ENCODE measurements at regions not wholly inside any gene's neighbourhood (a gene's known extent, or its start where the extent isn't known, plus 50 kb on each side); places are given as distances from the start of the nearest gene placed in this dataset.

DNA sequence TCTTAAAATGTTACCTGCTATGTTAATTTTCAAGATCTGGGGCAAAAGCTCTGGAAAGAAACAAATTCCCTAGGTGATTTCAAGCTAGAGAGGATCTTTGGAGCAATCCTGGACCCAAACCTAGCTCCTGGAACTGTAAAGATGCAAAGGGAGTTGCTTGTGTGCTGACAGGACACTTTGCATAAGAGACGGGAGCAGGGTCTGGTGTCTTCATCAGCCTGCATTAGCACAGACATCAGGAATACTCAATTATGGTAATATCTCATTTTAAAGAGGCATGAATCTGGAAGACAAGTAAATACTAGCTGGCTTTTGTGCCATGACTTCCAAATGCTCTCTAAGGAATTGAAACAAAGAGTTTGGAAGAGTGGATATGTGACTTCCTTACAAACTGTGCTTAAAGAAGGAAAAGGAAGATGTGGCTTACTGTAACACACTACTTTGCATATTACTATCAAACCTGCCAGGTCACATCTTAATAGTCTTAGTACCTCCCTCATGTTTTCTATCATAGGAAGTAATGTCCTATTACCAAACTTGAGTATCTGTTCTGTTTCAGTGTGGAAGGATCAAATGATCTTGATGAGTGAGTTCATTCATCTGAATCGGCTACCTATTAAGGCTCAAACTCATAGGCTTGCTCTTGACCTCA lies 193.4 kb downstream of the ALDH8A1 start:
- in situ Hi-C loops (cut with HindIII; ENCODE audit: low pct_ligation_motif_present, low sequenced_read_pairs) = no loop called here
- H3K36me3 ChIP-seq (replicated peaks) = no peaks in the 10 kb centered on the region
- DNase-seq = no peak
- no peaks in the 10 kb centered on the region for H3K27me3 ChIP-seq (replicated peaks)
- TF ChIP-seq, protein P1, sequence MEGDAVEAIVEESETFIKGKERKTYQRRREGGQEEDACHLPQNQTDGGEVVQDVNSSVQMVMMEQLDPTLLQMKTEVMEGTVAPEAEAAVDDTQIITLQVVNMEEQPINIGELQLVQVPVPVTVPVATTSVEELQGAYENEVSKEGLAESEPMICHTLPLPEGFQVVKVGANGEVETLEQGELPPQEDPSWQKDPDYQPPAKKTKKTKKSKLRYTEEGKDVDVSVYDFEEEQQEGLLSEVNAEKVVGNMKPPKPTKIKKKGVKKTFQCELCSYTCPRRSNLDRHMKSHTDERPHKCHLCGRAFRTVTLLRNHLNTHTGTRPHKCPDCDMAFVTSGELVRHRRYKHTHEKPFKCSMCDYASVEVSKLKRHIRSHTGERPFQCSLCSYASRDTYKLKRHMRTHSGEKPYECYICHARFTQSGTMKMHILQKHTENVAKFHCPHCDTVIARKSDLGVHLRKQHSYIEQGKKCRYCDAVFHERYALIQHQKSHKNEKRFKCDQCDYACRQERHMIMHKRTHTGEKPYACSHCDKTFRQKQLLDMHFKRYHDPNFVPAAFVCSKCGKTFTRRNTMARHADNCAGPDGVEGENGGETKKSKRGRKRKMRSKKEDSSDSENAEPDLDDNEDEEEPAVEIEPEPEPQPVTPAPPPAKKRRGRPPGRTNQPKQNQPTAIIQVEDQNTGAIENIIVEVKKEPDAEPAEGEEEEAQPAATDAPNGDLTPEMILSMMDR (IDR thresholded peaks at IDR 0.05; ENCODE audit: low read depth, low read length, missing control alignments) = no peak
- no peak overlapping the region for H3K27ac ChIP-seq
- no peak overlapping the region for H3K4me3 ChIP-seq (ENCODE audit: low read depth, low read length)

DNA sequence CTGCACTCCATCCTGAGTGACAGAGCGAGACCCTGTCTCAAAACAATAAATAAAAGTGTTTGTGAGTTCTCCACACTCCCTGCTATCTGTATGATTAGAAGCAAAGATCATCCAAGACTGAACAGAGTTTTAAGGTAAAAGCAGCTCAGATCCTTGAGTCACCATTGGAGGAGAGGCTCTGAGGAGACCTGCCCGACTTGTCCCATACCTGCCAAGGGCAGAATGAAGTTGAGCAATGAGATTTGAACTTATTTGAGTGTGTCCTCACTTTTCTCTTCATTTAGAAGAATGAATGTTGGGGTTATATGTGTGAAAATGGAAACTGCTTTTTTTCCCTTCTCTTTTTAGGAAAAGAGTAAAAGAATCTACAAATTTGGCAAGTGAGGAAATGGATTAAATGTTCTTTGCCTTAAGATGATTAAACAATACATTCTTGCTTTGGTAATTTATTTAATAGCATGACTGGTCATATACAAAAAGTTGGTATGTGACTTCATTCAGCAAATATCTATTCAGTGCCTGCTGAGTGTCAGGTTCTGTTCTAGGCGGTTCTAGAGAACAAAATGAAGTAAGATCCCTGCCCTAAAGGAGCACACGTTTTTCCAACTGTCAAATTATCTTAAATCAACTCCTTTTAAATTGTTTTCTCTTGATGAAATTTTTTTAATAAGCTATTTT lies 195.7 kb downstream of the ALDH8A1 start:
- in situ Hi-C loops (cut with HindIII; ENCODE audit: low pct_ligation_motif_present, low sequenced_read_pairs) = no loop called here
- DNase-seq = no peak

DNA sequence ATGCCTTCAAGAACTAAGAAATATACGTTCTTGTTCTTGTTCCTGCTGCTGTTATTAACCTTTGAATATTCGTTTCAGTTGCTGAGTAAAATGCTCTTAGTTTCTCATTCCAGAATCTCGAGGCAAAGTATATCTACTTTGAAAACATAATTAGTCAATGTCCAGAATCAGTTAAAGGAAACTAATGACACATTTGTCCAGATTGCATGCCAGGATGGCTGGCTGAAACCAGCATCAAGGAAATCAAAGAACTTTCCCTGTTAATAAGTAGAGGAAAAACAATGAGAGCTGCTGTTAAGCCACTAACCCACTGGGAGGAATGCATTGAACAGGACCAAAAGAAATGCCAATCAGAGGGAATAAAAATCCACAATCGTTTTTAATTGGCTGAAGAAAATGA lies 196.9 kb downstream of the ALDH8A1 start:
- in situ Hi-C loops (cut with HindIII; ENCODE audit: low pct_ligation_motif_present, low sequenced_read_pairs) = no loop called here
- Histone ChIP-seq H3K36me3 (replicated peaks) (no peaks in the 10 kb centered on the region), H3K4me3 (ENCODE audit: low read depth, low read length) (no peak overlapping the region), H3K27me3 (replicated peaks) (no peaks in the 10 kb centered on the region), H3K27ac (no peak overlapping the region)
- no peak for DNase-seq
- TF ChIP-seq, protein P1 (IDR thresholded peaks at IDR 0.05; ENCODE audit: low read depth, low read length, missing control alignments) = no peak

More for the DNA sequence above, 195.7 kb downstream of the ALDH8A1 start:
- TF ChIP-seq, protein P1 (IDR thresholded peaks at IDR 0.05; ENCODE audit: low read depth, low read length, missing control alignments) = no peak
- Histone ChIP-seq H3K27ac (no peak overlapping the region), H3K4me3 (ENCODE audit: low read depth, low read length) (no peak overlapping the region), H3K36me3 (replicated peaks) (no peaks in the 10 kb centered on the region), H3K27me3 (replicated peaks) (no peaks in the 10 kb centered on the region)

DNA sequence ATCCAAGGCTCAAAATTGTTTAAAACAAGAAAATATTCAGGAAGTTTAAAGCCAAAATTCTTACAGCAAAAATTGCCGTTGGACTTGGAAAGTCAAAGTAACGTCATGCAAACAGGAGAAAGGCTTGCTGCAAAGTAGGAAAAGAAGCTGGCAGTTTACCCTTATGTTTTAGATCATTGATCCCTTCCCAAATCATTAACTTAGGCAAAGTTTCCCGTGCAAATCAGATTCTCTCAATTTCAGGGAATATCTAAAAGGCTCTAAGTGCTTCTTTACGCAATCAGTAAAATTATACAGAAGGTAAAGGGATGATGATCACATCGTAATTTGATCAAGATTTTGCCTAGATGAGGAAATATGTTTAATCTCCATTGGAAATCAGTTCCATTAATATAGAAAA lies 197.5 kb downstream of the ALDH8A1 start:
- TF ChIP-seq, protein P1 (IDR thresholded peaks at IDR 0.05; ENCODE audit: low read depth, low read length, missing control alignments) = no peak

DNA sequence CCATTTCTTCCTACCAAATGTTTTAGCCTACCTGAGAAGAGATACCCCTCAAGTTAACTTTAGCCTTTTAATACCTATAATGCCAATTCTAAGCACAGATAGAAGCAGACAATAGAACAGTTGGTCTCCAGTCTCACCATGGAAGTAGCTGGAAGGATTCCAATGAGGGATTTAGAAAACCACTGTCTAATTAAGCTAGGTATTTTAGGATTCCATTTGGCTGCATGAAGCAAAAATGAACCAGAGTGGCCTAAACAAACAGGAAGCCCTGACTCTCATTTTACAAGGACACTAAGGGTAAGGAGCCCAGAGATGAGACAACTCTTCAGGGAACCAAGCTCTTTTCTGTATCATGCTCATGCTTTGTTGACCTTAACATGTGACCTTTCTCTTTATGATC lies 199.2 kb downstream of the ALDH8A1 start:
- Histone ChIP-seq H3K27ac (no peak overlapping the region), H3K4me3 (ENCODE audit: low read depth, low read length) (no peak overlapping the region), H3K27me3 (replicated peaks) (no peaks in the 10 kb centered on the region), H3K36me3 (replicated peaks) (no peaks in the 10 kb centered on the region)
- no peak for DNase-seq
- TF ChIP-seq, protein P1 (IDR thresholded peaks at IDR 0.05; ENCODE audit: low read depth, low read length, missing control alignments) = no peak
- in situ Hi-C loops (cut with HindIII; ENCODE audit: low pct_ligation_motif_present, low sequenced_read_pairs) = no loop called here

More for the DNA sequence above, 197.5 kb downstream of the ALDH8A1 start:
- no peak for DNase-seq
- Histone ChIP-seq H3K36me3 (replicated peaks) (no peaks in the 10 kb centered on the region), H3K4me3 (ENCODE audit: low read depth, low read length) (no peak overlapping the region), H3K27me3 (replicated peaks) (no peaks in the 10 kb centered on the region), H3K27ac (no peak overlapping the region)
- in situ Hi-C loops (cut with HindIII; ENCODE audit: low pct_ligation_motif_present, low sequenced_read_pairs) = no loop called here
